ENCODE measurements at regions not wholly inside any gene's neighbourhood (a gene's known extent, or its start where the extent isn't known, plus 50 kb on each side); places are given as distances from the start of the nearest gene placed in this dataset.

GRCh38 chr12:124169577-124170284, 125.2 kb upstream of the RFLNA start:
- TF ChIP-seq CTCF (conservative IDR thresholded peaks at IDR 0.05) = no peak
- no peak for TF ChIP-seq ZFX (IDR thresholded peaks at IDR 0.05)
